VCaP (cell line): ENCODE measurements at regions not wholly inside any gene's neighbourhood (a gene's known extent, or its start where the extent isn't known, plus 50 kb on each side); places are given as distances from the start of the nearest gene placed in this dataset.

Experiments
- H3K27ac ChIP-seq: fragments of 450-650 bp; 2 replicates; pipeline ENCODE4 v1.5.1; 2017
- TF ChIP-seq, protein P1 (sequence below): fragments of 450-650 bp; conservative IDR thresholded peaks from 2 replicates; pipeline ENCODE4 v1.5.1; 2017; ENCODE audit warnings: mild to moderate bottlenecking, moderate library complexity

GRCh38 chr2:57965219-57965618, 81.4 kb upstream of the VRK2 start:
- TF ChIP-seq, protein P1, sequence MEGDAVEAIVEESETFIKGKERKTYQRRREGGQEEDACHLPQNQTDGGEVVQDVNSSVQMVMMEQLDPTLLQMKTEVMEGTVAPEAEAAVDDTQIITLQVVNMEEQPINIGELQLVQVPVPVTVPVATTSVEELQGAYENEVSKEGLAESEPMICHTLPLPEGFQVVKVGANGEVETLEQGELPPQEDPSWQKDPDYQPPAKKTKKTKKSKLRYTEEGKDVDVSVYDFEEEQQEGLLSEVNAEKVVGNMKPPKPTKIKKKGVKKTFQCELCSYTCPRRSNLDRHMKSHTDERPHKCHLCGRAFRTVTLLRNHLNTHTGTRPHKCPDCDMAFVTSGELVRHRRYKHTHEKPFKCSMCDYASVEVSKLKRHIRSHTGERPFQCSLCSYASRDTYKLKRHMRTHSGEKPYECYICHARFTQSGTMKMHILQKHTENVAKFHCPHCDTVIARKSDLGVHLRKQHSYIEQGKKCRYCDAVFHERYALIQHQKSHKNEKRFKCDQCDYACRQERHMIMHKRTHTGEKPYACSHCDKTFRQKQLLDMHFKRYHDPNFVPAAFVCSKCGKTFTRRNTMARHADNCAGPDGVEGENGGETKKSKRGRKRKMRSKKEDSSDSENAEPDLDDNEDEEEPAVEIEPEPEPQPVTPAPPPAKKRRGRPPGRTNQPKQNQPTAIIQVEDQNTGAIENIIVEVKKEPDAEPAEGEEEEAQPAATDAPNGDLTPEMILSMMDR, result no peak
- no peak overlapping the region for H3K27ac ChIP-seq

DNA sequence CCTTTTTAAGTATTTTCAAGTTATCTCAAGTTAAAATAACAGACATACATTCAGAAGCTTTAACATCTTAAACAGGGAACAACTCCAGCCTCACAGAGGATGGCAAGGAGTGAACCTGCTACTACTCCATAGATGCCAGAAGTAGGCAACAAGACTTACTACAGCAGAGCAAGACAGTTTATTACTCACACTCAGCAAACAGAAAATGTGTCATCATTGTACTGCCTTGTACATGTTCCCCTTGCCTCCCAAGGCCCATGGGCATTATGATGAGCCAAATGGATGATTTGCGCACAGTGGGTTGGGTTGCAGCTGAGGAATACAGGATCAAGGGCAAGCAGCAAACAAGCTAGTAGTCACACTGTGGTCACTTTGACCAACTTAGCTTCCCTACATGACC, 80.6 kb upstream of the VRK2 start:
- no peak overlapping the region for H3K27ac ChIP-seq
- TF ChIP-seq, protein P1, result no peak

DNA sequence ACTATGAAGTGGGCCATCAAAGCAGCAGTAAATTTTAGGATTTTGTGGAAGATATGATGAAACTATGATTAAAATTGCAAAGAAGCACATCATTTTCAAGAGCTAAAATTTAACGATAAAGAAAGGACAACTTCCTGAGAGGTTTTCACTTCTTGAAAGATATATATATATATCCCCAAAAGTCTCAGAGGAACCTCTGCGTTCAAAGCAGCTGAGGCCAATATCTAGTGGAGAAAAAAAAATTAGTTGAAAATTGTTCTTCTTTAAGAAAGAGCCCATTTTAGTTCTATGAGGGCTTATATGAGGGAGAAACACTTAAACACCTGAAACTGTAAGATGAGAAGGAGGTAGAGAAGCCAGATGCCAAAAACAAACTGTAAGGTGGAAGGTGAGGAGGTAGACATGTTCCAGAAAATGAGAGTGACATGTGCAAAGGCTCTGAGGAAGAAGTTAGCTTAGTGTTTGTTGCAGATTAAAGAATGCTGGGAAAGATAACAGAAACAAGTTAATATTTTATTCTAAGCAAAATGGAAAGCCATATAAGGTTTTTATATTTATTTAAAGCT, 72.9 kb upstream of the VRK2 start:
- TF ChIP-seq, protein P1, result no peak
- no peak overlapping the region for H3K27ac ChIP-seq

DNA sequence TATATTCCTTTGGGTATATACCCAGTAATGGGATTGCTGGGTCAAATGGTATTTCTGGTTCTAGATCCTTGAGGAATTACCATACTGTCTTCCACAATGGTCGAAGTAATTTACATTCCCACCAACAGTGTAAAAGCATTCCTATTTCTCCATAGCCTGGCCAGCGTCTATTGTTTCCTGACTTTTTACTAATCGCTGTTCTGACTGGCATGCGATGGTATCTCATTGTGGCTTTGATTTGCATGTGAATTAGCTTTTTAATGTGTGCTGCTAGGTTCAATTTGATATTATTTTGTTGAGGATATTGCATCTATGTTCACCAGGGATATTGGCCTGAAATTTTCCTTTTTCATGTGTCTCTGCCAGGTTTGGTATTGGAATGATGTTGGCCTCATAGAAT, 67.4 kb upstream of the VRK2 start:
- TF ChIP-seq, protein P1, result no peak
- no peak overlapping the region for H3K27ac ChIP-seq

GRCh38 chr2:57981083-57981768, 65.4 kb upstream of the VRK2 start:
- H3K27ac ChIP-seq, result no peak overlapping the region
- TF ChIP-seq, protein P1, result no peak

DNA sequence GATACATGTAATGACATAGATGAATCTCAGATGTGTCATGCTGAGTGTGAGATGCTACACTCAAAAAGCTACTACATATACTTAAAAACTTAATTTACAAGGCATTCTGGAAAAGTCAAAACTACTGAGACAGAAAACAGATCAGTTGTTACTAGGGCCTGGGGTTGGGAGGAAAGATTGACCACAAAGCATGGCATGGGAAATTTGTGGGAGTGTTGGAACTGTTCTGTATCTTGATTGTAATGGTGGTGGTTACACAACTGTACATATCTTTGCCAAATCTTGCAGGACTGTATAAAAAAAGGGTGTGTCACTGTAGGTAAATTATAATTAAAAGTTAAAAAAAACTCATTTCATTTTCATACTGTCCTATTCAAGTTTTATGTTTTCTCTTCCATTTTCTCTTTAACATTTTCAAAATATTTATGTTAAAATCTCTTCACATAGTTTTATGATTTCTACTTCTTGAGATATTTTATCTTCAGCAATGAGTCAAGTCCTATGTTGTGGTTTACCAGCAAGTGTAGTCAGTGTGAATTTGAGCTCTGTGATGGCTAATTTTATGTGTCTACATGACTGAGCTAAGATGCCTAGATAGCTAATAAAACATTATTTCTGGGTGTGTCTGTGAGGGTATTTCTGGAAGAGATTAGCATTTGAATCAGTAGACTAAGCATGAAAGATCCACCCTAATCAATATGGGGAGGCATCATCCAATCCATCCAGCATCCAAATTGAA, 58.6 kb upstream of the VRK2 start:
- no peak overlapping the region for H3K27ac ChIP-seq
- TF ChIP-seq, protein P1, result no peak

DNA sequence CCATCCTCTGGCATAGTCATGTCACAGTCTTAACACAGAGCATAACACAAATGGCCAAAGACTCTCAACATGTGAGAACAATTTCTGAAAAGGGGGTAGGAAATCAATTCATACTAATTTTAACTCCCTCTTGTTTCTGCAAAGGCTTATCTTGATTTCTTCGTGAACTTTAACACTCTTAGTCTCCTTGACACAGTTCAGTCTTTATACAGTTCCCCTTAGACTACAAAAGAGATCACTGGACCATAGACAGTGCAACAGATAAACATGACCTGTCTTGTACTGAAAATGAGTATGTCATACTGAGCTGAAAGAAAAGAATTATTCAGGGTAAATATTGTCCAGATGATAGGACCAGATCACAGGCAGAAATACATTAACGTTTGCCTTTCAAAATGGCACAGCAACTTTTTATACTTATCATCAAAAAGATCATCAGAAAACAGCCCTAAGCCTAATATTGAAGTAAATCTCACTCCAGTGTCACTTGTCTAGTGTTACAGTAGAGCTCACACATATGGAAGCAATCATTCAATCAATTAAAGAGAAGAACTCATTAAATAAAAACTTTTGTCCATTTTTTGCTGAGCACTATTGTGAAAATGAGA, 56.4 kb upstream of the VRK2 start:
- no peak overlapping the region for H3K27ac ChIP-seq
- TF ChIP-seq, protein P1, result no peak
